ENCODE measurements at regions not wholly inside any gene's neighbourhood (a gene's known extent, or its start where the extent isn't known, plus 50 kb on each side); places are given as distances from the start of the nearest gene placed in this dataset.
"Not testable (repeated sequence)": the region's sequence is repeated elsewhere in the genome, so short reads cannot be mapped to it uniquely, and the experiment has no call there.

DNA sequence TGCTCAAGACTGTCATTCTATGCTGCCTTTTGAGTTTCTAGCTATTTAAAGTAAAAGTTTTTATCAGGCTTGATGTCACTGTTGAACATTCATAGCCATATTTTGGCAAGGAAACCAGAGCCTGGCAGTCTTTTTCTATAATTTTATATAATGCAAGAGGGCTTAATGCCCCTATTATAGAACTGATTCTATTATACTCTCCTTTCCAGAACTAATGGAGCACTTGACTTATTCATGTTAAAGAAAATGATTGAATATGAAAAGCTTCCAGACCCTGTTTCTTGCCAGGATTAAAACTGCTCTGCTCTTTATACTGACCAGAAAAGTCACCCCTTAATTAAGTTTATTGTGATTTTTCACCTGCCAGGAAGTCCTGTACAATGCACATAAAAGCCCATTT is 337.6 kb upstream of the CHRM2 start:
- DNase-seq (ENCODE audit: low spot score), result no peak

DNA sequence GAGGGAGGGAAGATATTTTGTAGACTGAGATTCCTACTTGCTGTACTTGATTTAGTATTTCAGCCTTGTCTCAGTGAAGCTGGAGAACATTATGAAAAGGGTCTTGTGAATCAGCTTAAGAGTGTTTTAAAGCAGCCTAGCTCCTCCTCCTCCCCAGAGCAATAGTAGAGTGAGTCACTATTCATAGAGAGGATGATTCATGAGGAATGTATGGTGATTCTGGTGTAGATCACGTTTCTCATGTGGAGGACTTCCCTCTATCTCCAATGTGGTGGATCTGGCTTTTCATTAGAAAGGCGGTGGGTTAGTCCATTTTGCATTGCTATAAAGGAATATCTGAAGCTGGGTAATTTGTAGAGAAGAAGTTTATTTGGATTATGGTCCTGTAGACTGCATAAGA is 340.1 kb upstream of the CHRM2 start:
- DNase-seq (ENCODE audit: low spot score), result no peak

DNA sequence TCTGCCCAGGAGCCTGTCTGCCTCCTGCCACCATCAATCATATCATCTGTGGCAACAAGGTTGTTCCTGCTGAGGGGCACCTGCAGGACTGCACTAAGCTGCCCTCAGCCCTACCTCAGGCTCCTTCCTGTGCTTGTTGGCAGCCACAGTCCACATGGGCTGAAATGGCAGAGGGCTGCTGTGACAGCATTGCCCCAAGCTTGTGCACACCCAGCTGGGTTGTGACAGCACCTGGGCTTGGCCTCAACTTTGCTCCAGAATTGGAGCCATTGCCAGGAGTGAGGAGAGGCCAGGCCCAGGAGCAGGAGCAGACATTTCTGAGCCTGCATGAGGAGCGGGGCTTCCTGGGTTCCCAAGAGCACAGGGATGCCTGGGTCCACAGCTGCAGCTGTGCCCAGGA is 340.9 kb upstream of the CHRM2 start:
- DNase-seq (ENCODE audit: low spot score), result no peak

DNA sequence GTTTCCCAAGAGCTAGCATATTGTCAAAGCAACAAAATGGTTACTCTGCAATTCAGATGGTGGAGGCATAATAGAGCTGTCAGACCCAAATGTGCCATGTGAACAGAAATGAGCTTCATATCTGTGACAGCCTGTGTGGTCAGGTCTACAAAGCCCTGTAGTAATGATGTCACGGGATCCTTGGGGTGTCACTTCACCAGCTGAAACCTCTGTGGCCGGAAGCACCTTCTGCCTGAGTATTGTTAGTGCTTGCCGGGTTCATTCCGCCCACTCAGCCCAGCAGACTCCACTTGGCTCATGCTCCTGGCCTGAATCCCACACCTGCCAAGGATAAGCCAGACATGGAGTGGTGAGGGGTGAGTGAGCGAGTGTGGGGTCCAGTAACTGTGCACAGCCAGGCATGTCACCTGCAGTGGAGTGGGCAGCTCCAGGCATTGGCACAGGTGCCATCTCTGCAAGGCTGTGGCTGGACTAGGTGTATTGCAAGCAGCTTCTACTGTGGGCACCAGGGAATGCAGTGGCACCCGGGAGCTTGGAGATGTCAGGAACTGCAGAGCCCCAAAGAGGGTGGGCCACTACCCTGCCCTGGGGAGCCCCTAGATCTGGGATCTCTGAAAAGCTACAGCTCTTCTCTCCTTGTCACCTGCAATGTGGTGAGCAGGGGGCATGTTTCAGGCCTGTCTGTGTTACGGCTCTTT is 341.9 kb upstream of the CHRM2 start:
- no peak for DNase-seq (ENCODE audit: low spot score)

DNA sequence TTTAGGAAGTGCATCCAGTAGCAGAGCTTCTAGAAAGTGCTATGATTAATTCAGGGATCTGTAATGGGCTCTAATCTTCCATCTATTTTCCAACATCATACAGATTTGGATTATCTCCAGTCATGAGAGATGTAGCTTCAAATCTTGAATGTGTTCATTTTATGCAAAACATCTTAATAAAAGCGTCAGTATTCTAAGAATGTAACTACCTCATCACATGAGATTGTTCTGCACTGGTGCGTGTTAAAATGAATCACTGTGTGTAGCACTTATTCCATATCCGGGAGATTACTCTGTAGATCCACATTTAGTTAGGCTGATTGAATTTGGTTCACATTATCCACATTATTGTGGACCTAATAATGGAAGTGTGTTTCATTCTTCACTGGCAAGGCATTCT is 344.9 kb upstream of the CHRM2 start:
- DNase-seq (ENCODE audit: low spot score), result no peak

DNA sequence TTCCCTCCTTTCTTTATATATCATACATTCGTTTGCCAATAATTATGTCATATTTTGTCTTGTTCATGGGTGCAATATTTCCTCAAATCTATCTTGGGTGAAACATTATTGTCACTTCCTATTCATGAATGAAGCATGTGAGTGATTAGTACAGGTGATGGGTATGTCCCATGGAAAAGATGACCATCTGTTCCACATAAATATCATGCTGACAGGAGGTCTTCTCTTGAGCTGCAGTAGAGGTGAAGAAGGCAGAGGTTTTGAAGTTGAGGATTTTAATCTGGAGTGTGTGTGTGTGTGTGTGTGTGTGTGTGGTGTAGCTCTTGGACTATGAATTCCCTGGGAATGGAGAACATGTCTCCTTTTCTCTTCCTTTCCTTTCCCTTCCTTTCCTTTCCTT is 350.5 kb upstream of the CHRM2 start:
- no peak for DNase-seq (ENCODE audit: low spot score)

DNA sequence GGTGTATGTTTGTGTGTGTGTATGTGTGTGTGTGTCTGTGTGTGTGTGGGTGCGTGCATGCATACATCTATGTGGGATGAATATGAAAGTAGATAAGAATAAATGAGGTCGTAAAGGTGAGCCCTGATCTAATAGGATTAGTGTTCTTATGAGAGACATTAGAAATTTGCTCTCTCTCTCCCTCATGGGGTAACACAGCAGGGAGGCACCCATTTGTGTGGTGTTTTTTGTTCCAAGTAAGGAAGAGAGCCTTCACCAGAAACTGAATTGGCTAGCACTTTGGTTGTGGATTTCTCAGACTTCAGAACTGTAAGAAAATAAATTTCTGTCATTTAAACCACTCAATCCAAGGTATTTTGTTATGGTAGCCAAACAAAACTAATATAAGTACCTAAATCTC is 353.7 kb upstream of the CHRM2 start:
- no peak for DNase-seq (ENCODE audit: low spot score)

DNA sequence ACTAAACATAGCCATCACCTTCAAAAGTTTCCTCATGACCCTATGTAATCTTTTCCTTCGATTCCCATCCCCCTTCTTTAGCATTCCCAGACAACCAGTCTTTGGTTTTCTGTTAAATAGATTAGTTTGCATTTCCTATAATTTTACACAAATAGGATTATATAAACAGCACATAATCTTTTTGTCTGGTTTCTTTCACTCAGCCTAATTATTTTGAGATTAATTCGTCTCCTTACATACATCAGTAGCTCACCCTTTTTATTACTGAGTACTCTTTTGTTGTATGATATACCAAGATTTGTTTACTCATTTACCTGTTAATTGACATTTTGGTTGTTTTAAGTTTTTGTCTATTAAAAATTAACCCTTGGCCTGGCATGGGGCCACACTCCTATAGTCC is 354.7 kb upstream of the CHRM2 start:
- no peak for DNase-seq (ENCODE audit: low spot score)

DNA sequence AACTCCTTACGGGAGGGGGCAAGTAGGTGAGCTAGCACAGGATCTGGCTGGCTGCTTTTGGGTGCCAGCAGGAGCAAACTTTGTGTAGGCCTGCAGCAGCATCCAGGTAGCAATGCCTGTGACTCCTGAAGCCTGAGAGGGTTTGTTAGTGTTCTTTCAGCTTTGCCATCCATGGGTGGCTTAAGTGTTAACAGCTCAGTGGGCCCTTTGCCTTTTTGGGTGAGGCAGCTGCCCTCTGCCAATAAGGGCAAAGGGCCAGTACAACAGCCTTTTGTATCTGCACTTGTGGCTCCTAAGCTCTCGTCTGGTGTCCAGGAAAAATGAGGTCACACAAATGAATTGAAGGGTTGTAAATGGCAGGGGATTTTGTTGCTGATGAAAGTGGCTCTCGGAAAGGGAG is 359.0 kb upstream of the CHRM2 start:
- DNase-seq (ENCODE audit: low spot score), result no peak

DNA sequence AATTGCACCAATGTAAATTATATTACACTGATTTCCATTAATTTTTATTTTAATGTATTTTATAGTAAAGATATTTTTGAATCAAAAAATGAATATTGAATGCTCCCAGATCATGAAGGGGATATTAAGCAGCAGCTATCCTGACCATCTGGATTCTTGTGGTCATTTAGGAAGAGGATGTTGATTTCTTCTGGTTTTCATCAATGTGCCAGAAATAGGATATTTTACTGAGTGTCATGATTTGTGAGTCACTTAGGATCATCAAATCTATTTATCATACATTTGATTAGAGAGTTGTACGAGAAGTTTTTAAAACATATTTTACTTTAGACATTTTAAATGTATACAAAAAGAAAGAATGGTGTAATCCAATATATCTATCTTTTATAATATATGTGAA is 366.3 kb upstream of the CHRM2 start:
- no peak for DNase-seq (ENCODE audit: low spot score)

DNA sequence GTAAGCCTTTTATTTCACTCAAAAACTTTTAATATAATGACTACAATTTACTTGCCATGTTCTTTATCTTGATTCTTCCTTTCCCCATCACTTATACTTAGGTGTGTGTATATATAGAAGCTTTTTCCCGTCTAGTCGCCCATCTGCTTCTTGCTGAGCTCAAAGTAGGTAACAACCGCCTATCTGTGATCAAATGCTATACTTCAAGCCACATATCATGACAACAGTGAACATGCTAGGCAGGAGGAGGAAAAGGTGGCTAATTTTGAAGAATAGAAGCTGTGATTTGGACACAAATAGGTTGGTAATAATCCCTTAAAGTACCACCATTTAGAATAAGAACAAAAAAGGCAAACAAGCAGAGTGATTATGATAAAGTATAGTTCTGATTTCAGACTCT is 367.3 kb upstream of the CHRM2 start:
- no peak for DNase-seq (ENCODE audit: low spot score)

DNA sequence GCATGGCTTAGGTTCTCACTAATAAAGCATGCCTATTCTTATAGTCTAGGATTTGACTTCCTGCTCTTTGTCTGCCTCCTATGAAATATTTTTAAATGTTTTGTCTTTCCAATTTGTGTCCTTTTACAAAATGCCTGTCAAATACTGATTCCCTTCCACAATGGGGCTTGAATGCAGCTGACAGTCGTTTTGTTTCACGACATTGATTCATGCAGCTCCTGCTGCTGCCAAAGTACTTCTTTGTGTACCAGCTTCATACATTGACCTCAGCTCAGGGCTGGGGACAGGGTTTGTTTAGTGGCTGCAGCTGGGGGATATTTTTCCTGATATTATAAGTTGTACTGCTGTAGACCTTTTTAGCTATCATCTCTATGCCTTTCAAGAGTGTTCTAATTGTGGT is 371.9 kb upstream of the CHRM2 start:
- no peak for DNase-seq (ENCODE audit: low spot score)

DNA sequence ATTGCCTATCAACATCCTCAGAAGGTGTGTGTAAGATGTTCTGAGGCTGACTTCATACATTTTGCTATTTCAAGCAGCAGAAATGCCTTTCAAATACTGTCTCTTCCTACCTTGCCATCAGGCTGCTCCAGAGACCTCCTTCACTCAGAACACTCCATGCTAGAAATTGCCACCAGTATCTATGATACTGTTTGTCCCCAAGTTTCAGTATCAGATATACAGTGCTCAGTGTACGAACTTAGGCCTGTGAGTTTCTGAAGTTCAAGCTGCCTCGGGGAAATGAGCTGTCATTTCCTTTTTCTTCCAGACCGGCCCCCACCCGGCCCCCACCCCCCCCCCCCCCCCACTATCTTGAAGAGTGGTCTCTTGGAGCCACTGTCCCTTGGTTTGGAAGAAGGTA is 373.4 kb upstream of the CHRM2 start:
- DNase-seq (ENCODE audit: low spot score), result no peak

DNA sequence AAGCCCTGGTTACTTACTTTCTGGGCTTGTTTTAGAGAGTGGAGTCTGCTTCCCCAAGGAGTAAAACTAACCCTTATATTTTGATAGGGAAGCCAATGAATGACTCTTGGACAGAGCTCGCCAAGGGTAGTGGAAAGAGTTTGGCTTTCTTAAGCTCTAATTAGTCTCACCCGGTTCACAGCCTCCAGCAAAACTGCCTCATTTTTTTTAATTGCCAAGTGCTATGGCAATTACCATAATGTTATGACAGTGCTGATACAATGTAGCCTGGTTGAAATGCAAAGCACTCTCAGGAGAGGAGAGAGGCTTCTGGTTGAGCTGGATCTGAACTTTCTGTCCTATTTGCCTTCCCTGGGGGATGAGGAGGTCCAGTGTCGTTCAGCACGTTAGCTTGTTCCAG is 376.1 kb upstream of the CHRM2 start:
- DNase-seq (ENCODE audit: low spot score), result no peak

DNA sequence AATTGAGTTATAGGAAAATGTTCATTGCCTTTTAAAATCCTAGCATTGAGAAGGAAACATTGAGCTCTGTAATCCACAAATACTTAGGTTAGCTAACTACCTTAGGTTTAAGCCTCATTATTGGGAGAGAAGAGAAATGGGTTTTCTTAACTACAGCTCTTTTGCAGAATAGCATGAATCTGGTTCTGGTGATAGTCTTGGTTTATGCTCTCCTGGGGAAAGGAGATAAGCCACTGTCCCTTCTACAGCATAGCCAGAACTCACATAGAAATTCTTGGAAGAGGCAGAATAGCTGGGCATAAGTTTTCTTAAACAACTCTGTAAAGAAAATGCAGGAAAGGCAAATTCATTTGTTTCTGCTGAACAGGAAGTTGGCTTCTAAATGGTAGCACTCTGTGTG is 378.6 kb upstream of the CHRM2 start:
- no peak for DNase-seq (ENCODE audit: low spot score)

DNA sequence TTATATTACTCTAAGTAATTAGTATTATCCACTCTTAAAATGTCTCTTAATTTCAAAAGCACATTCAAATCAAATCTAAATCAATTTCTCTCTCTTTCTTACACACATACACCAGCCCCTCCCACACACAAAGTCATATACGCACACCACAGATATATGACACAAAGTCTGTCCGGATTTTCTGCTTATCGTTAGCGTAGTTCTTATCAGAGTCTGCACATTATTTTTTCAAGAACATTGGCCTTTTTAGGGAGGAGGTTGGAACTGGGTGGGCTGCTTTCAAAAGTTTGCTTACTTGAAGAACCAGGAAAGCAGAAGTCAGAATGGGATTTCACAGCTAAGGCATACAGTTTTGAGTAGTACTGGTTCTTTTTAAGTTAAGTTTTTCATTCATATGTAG is 387.6 kb upstream of the CHRM2 start:
- DNase-seq (ENCODE audit: low spot score), result no peak

DNA sequence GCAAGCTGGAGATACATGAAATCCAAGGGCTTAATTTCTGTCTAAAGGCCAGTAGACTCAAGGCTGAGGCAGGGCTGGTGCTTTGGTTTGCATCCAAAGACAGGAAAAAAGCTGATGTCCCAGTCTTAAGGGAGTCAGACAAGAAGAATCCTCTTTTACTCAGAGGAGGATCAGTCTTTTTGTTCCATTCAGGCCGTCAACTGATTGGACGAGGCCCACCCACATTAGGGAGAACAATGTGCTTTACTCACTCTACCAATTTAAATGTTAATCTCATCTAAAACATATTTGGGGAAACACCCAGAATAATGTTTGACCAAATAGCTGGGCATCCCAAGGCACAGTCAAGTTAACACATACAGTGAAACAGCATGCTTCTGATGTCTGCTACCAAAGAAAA is 388.5 kb upstream of the CHRM2 start:
- no peak for DNase-seq (ENCODE audit: low spot score)

DNA sequence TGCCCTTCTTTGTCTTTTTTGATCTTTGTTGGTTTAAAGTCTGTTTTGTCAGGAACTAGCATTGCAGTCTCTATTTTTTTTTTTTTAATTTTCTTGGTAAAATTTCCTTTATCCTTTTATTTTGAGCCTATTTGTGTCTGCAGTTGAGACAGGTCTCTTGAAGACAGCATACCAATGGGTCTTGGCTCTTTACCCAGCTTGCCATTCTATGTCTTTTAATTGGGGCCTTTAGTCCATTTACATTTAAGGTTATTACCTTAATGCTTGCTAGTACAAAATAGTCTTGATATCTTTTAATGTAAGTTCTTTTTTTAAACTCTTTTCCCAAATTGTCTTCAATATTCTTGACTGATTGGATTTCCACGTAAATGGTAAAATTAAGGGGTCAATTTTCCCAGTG is 398.3 kb upstream of the CHRM2 start:
- DNase-seq (ENCODE audit: low spot score), result no peak

DNA sequence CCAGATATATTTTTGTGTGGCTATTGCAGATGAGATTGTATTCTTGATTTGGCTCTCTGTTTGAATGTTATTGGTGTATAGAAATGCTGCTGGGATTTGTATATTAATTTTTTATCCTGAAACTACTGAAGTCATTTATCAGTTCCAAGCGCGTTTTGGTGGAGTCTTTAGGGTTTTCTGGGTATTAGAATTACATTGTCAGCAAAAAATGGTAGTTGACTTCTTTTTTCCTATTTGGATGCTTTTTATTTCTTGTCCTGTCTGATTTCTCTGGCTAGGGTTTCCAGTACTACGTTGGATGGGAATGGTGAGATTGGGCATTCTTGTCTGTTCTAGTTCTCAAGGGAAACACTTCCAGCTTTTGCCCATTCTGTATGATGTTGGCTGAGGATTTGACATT is 415.5 kb upstream of the CHRM2 start:
- no peak for DNase-seq (ENCODE audit: low spot score)

DNA sequence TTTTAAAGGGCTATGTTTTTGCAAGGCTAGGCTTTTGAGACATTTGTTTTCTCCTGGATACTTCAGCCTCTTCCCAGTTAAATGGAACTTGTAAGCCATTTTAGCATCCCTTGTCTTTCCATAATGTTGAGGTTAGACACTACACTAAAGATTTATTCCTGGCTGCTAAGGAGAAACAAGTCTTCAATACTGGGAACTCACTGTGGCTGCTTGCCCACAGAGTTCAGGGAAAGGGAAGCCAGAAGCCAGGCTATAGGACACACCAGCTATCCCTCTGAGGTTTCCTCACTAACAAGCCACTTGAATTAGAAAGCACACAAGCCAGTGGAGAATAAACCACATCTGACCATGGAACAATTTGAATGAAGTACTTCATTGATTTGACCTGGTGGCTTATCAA is 421.7 kb upstream of the CHRM2 start:
- no peak for DNase-seq (ENCODE audit: low spot score)

DNA sequence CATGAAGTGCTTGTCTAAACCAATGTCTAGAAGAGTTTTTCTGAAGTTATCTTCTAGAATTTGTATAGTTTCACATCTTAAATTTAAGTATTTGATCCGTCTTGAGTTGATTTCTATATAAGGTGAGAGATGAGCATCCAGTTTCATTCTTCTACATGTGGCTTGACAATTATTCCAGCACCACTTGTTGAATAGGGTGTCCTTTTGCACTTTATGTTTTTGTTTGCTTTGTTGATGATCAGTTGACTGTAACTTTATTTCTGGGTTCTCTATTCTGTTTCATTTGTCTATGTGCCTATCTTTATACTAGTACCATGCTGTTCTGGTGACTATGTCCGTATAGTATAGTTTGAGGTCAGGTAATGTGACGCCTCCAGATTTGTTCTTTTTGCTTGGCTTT is 426.6 kb upstream of the CHRM2 start:
- DNase-seq (ENCODE audit: low spot score), result no peak

DNA sequence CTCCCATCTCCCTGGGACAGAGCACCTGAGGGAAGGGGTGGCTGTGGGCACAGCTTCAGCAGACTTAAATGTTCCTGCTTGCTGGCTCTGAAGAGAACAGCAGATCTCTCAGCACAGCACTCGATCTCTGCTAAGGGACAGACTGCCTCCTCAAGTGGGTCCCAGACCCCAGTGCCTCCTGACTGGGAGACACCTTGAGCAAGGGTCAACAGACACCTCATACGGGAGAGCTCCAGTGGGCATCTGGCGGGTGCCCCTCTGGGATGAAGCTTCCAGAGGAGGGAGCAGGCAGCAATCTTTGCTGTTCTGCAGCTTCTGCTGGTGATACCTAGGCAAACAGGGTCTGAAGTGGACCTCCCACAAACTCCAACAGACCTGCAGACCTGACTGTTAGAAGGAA is 436.7 kb upstream of the CHRM2 start:
- not testable (repeated sequence) for DNase-seq (ENCODE audit: low spot score)

DNA sequence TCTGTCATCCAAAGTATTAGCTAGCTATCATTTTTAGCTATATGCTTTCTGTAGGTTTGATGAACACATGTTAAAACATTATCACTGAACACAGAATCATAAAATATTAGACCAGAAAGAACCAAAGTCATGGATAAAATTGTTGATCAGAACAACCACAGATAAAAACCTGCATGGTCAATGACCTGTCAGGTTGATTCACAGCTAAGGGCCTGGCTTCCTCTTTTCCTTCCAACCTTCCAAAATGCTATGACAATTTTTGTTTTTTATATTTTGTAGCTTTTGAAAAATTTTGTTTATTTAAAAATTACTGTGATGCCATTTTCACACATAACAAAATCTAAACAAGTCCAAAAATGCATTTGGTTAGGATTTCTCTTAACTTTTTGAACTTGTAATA is 444.4 kb upstream of the CHRM2 start:
- no peak for DNase-seq (ENCODE audit: low spot score)

DNA sequence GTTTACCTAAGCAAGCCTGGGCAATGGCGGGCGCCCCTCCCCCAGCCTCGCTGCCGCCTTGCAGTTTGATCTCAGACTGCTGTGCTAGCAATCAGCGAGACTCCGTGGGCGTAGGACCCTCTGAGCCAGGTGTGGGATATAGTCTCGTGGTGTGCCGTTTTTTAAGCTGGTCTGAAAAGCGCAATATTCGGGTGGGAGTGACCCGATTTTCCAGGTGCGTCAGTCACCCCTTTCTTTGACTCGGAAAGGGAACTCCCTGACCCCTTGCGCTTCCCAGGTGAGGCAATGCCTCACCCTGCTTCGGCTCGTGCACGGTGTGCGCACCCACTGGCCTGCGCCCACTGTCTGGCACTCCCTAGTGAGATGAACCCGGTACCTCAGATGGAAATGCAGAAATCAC is 442.6 kb upstream of the MTPN start:
- not testable (repeated sequence) for DNase-seq (ENCODE audit: low spot score)

DNA sequence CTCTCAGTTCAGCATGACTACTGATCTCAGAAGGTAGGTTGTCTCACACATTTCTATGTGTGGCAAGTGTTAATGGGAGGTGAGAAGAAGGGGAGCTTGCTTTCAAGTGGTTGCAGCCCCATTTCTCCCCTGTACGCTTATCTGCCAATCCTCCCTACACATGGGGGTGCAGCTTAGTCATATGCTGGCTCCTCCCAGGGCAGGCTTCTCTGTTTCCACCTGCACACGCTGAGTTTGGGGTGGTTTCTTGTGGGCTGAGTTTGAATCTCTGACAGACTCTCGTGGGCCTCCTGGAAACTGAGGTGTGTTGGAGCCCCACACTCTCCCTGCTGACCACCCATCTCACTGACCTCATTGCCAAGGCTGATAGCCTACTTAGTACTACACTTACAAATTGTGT is 435.8 kb upstream of the MTPN start:
- DNase-seq (ENCODE audit: low spot score), result no peak

Measured in cerebellar cortex (tissue), 1 donor.